ENCODE measurements at regions not wholly inside any gene's neighbourhood (a gene's known extent, or its start where the extent isn't known, plus 50 kb on each side); places are given as distances from the start of the nearest gene placed in this dataset.

DNA sequence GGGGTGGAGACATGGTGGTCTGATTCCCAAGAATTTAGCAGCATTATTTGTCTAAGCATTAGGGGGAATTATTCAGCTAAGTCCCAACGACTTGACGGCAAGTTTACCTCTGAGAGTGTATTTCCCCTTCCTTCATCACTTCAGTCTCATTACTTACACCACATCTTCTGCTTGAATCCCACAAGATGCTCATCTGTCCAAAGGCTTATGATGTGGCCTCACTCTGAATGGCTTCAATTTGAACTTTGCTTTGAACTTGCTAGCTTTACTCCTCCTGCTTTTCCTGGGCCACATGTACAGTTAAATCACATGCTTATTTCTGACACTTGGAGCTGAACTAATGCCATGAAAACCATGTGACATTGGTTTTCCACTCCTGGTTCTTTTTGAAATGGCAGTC is 231.3 kb upstream of the SATB1 start:
- TF ChIP-seq, protein P1, sequence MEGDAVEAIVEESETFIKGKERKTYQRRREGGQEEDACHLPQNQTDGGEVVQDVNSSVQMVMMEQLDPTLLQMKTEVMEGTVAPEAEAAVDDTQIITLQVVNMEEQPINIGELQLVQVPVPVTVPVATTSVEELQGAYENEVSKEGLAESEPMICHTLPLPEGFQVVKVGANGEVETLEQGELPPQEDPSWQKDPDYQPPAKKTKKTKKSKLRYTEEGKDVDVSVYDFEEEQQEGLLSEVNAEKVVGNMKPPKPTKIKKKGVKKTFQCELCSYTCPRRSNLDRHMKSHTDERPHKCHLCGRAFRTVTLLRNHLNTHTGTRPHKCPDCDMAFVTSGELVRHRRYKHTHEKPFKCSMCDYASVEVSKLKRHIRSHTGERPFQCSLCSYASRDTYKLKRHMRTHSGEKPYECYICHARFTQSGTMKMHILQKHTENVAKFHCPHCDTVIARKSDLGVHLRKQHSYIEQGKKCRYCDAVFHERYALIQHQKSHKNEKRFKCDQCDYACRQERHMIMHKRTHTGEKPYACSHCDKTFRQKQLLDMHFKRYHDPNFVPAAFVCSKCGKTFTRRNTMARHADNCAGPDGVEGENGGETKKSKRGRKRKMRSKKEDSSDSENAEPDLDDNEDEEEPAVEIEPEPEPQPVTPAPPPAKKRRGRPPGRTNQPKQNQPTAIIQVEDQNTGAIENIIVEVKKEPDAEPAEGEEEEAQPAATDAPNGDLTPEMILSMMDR (conservative IDR thresholded peaks at IDR 0.05; ENCODE audit: low read depth, low read length), result no peak
- no peak for TF ChIP-seq EZH2 (IDR thresholded peaks at IDR 0.05; ENCODE audit: borderline replicate concordance, low read depth, low read length, poor library complexity, severe bottlenecking)
